GM12873 (cell line): ENCODE measurements at regions not wholly inside any gene's neighbourhood (a gene's known extent, or its start where the extent isn't known, plus 50 kb on each side); places are given as distances from the start of the nearest gene placed in this dataset.

ENCODE experiments used
- CTCF ChIP-seq: IDR thresholded peaks from 2 replicates; pipeline ENCODE4 v1.5.1; 2012; ENCODE audit warnings: low read depth, mild to moderate bottlenecking, moderate library complexity, low read length, control low read depth; ENCODE audit not compliant: insufficient read depth; ENCODE audit errors: missing control alignments

GRCh38 chr6:4665489-4666417 is 110.5 kb upstream of the CDYL start:
- no peak for TF ChIP-seq CTCF

GRCh38 chr6:4664911-4665310 is 111.3 kb upstream of the CDYL start:
- TF ChIP-seq CTCF: no peak

- no peak for TF ChIP-seq CTCF
These were observed 112.0 kb upstream of the CDYL start for GRCh38 chr6:4664117-4664626.

- TF ChIP-seq CTCF: no peak
These were observed 113.3 kb upstream of the CDYL start for GRCh38 chr6:4662886-4663285.

- no peak for TF ChIP-seq CTCF
These were observed 114.8 kb upstream of the CDYL start for GRCh38 chr6:4661391-4661790.

- TF ChIP-seq CTCF: no peak
These were observed 115.6 kb upstream of the CDYL start for GRCh38 chr6:4660377-4661321.

- TF ChIP-seq CTCF: no peak
These were observed 117.7 kb upstream of the CDYL start for GRCh38 chr6:4658486-4658885.
